HCT116 (cell line): ENCODE measurements at regions not wholly inside any gene's neighbourhood (a gene's known extent, or its start where the extent isn't known, plus 50 kb on each side); places are given as distances from the start of the nearest gene placed in this dataset.

ENCODE experiments used
- ATAC-seq: fragments of 200-7000 bp; cut with Tn5 transposase; 2 replicates; pipeline ENCODE4 v1.9.1; 2020; ENCODE audit warnings: mild to moderate bottlenecking, moderate library complexity
- BruUV-seq: library from RNA; stranded (reverse); fragments of 400-500 nt; replicated peaks from 2 replicates; lab custom pipeline; 2021; lab: Mats Ljungman, UMichigan
- CTCF ChIA-PET: fragments of 300-600 bp; sonication (Branson Sonifier 250); formaldehyde crosslinking; loops from one replicate; lab custom pipeline; 2021; ENCODE audit warnings: antibody characterized with exemption; lab: Charles Lee
- POLR2A ChIA-PET: fragments of 300-600, 350-600 bp; sonication (Branson Sonifier 250); formaldehyde crosslinking; loops from one replicate; lab custom pipeline; 2021; ENCODE audit warnings: antibody characterized with exemption; lab: Charles Lee
- RAD21 ChIA-PET, 2 experiments: fragments of 300-600 bp; sonication (Branson Sonifier 250); formaldehyde crosslinking; loops; one replicate each; lab custom pipeline; 2023; ENCODE audit warnings: low total read pairs in 2 of 2; ENCODE audit not compliant: uncharacterized antibody in 2 of 2, unreplicated experiment in 2 of 2, low non-redundant PET in 1 of 2; lab: Charles Lee
- DNase-seq: peaks from one replicate; pipeline ENCODE4 v3.0.0-alpha.2; 2010; ENCODE audit warnings: low read depth, low spot score
- H2AFZ ChIP-seq: fragments of 200-600 bp; shearing (Covaris generic), sonication (generic); 2 replicates; pipeline ENCODE4 v1.6.1; 2017; ENCODE audit warnings: low read depth, mixed run types, mixed read lengths, antibody characterized with exemption, low read length; ENCODE audit not compliant: poor library complexity, severe bottlenecking
- H3K27ac ChIP-seq: 2 replicates; pipeline ENCODE4 v1.5.1; 2012; ENCODE audit warnings: low read depth, low read length
- H3K27me3 ChIP-seq: fragments of 200-600 bp; sonication (generic); 2 replicates; pipeline ENCODE4 v1.6.1; 2016; ENCODE audit warnings: mixed run types, low read length, mixed read lengths; ENCODE audit not compliant: insufficient read depth
- H3K36me3 ChIP-seq, 2 experiments: fragments of 200-500 bp in 1 of 2; fragments of 200-600 bp in 1 of 2; sonication (Bioruptor generic) in 1 of 2; sonication (generic) in 1 of 2; 2 replicates each; pipeline versions ENCODE4 v1.5.1 to v1.6.1; 2014 to 2016; ENCODE audit warnings: low read length in 2 of 2, inconsistent platforms in 1 of 2, mixed read lengths in 1 of 2, mixed run types in 1 of 2; ENCODE audit not compliant: insufficient read depth in 2 of 2, control insufficient read depth in 1 of 2
- H3K4me1 ChIP-seq, 2 experiments: fragments of 200-600 bp in 1 of 2; sonication (generic) in 1 of 2; 2 replicates each; pipeline versions ENCODE4 v1.5.1 to v1.6.1; 2012 to 2017; ENCODE audit warnings: low read length in 2 of 2, inconsistent platforms in 1 of 2, mild to moderate bottlenecking in 1 of 2, mixed read lengths in 1 of 2, mixed run types in 1 of 2, moderate library complexity in 1 of 2; ENCODE audit not compliant: insufficient read depth in 2 of 2, control insufficient read depth in 1 of 2
- H3K4me2 ChIP-seq: fragments of 200-600 bp; sonication (generic); 2 replicates; pipeline ENCODE4 v1.6.1; 2017; ENCODE audit warnings: mixed run types, low read length, mixed read lengths
- H3K4me3 ChIP-seq, 2 experiments: fragments of 200-600 bp in 1 of 2; sonication (generic) in 1 of 2; replicated peaks in 1 of 2; 2 replicates each; pipeline ENCODE4 v1.5.1; 2011 to 2016; ENCODE audit warnings: low read length in 2 of 2, control low read depth in 1 of 2, low read depth in 1 of 2, mild to moderate bottlenecking in 1 of 2, mixed read lengths in 1 of 2, mixed run types in 1 of 2
- H3K79me2 ChIP-seq: fragments of 200-600 bp; sonication (generic); 2 replicates; pipeline ENCODE4 v1.6.1; 2017; ENCODE audit warnings: mild to moderate bottlenecking, mixed run types, low read length, moderate library complexity, mixed read lengths; ENCODE audit not compliant: insufficient read depth
- H3K9ac ChIP-seq: fragments of 200-600 bp; sonication (generic); 2 replicates; pipeline ENCODE4 v1.6.1; 2016; ENCODE audit warnings: low read length, mixed read lengths
- H3K9me2 ChIP-seq: fragments of 200-600 bp; sonication (generic), shearing (Covaris generic); 2 replicates; pipeline ENCODE4 v1.6.1; 2017; ENCODE audit warnings: mixed run types, mild to moderate bottlenecking, moderate library complexity; ENCODE audit not compliant: insufficient read depth
- H3K9me3 ChIP-seq, 2 experiments: fragments of 200-500 bp in 1 of 2; fragments of 200-600 bp in 1 of 2; sonication (Bioruptor generic) in 1 of 2; sonication (generic) in 1 of 2; 2 replicates each; pipeline ENCODE4 v1.6.1; 2014 to 2017; ENCODE audit warnings: low read length in 2 of 2, mixed read lengths in 2 of 2, inconsistent platforms in 1 of 2, low read depth in 1 of 2, mild to moderate bottlenecking in 1 of 2, mixed run types in 1 of 2, moderate library complexity in 1 of 2; ENCODE audit not compliant: control insufficient read depth in 1 of 2, insufficient read depth in 1 of 2
- H4K20me1 ChIP-seq: fragments of 200-600 bp; sonication (generic), shearing (Covaris generic); 2 replicates; pipeline ENCODE4 v1.6.1; 2017; ENCODE audit warnings: mixed run types, mild to moderate bottlenecking, moderate library complexity; ENCODE audit not compliant: insufficient read depth
- CEBPB ChIP-seq: IDR thresholded peaks from 2 replicates; pipeline ENCODE4 v1.6.1; 2012; ENCODE audit warnings: low read depth
- CTCF ChIP-seq, 3 experiments: fragments of 200-600 bp in 1 of 3; sonication (generic) in 1 of 3; IDR thresholded peaks in 2 of 3; conservative IDR thresholded peaks in 1 of 3; 2 replicates each; pipeline ENCODE4 v1.5.1; 2012 to 2017; ENCODE audit warnings: low read depth in 2 of 3, low read length in 2 of 3, antibody characterized with exemption in 1 of 3, borderline replicate concordance in 1 of 3, control low read depth in 1 of 3, mild to moderate bottlenecking in 1 of 3, mixed read lengths in 1 of 3, mixed run types in 1 of 3, moderate library complexity in 1 of 3; ENCODE audit not compliant: insufficient read depth in 1 of 3
- EGR1 ChIP-seq: IDR thresholded peaks from 2 replicates; pipeline ENCODE4 v1.6.1; 2012; ENCODE audit warnings: low read depth
- ELF1 ChIP-seq: IDR thresholded peaks from 2 replicates; pipeline ENCODE4 v1.6.1; 2012; ENCODE audit warnings: low read depth, borderline replicate concordance
- EZH2phosphoT487 ChIP-seq: fragments of 200-600 bp; IDR thresholded peaks from 2 replicates; pipeline ENCODE4 v1.6.1; 2018; ENCODE audit warnings: antibody characterized with exemption, borderline replicate concordance
- FOSL1 ChIP-seq: IDR thresholded peaks from 2 replicates; pipeline ENCODE4 v1.6.1; 2012; ENCODE audit warnings: low read depth
- JUND ChIP-seq: IDR thresholded peaks from 2 replicates; pipeline ENCODE4 v1.6.1; 2012
- POLR2A ChIP-seq: IDR thresholded peaks from 2 replicates; pipeline ENCODE4 v1.7.0; 2011; ENCODE audit warnings: borderline replicate concordance; ENCODE audit not compliant: insufficient read depth, insufficient read length; ENCODE audit errors: extremely low read depth
- RAD21 ChIP-seq: IDR thresholded peaks from 2 replicates; pipeline ENCODE4 v1.6.1; 2012; ENCODE audit warnings: low read depth, mild to moderate bottlenecking
- SIN3A ChIP-seq: IDR thresholded peaks from 2 replicates; pipeline ENCODE4 v1.6.1; 2012; ENCODE audit warnings: low read depth
- SP1 ChIP-seq: IDR thresholded peaks from 2 replicates; pipeline ENCODE4 v1.6.1; 2012; ENCODE audit warnings: low read depth
- SRF ChIP-seq: IDR thresholded peaks from 2 replicates; pipeline ENCODE4 v1.6.1; 2012; ENCODE audit warnings: low read depth
- TCF7L2 ChIP-seq: IDR thresholded peaks from 2 replicates; pipeline ENCODE4 v1.7.0; 2011; ENCODE audit warnings: borderline replicate concordance, inconsistent platforms; ENCODE audit not compliant: insufficient read depth, insufficient read length; ENCODE audit errors: extremely low read depth
- ZFX ChIP-seq: fragments of 450-650 bp; IDR thresholded peaks from 2 replicates; pipeline ENCODE4 v1.6.1; 2017
- ZNF274 ChIP-seq: fragments of 200-500 bp; sonication (Bioruptor generic); IDR thresholded peaks from 2 replicates; pipeline ENCODE4 v1.6.1; 2014; ENCODE audit warnings: mild to moderate bottlenecking, low read depth, low read length, inconsistent platforms
- intact Hi-C: fragments of 100-400 bp; cut with micrococcal nuclease; formaldehyde crosslinking; loops from 2 replicates; pipeline ENCODE4 v1.10.0; 2022
- TF ChIP-seq, protein P1 (sequence below): IDR thresholded peaks from 2 replicates; pipeline ENCODE4 v1.6.1; 2011; ENCODE audit warnings: mild to moderate bottlenecking, low read length, moderate library complexity; ENCODE audit not compliant: insufficient replicate concordance; ENCODE audit errors: extremely low read depth
- TF ChIP-seq, protein P2 (sequence below): IDR thresholded peaks from 2 replicates; pipeline ENCODE4 v1.6.1; 2012
- TF ChIP-seq, protein P3 (sequence below): IDR thresholded peaks from 2 replicates; pipeline ENCODE4 v1.6.1; 2012
- TF ChIP-seq, protein P4 (sequence below): IDR thresholded peaks from 2 replicates; pipeline ENCODE4 v1.6.1; 2012; ENCODE audit warnings: low read depth

- no TSS peak for BruUV-seq
- intact Hi-C loops, result no loop called here
- H3K4me1 ChIP-seq, result no peaks in the 10 kb centered on the region
- no peak for TF ChIP-seq SP1
- TF ChIP-seq, protein P1, sequence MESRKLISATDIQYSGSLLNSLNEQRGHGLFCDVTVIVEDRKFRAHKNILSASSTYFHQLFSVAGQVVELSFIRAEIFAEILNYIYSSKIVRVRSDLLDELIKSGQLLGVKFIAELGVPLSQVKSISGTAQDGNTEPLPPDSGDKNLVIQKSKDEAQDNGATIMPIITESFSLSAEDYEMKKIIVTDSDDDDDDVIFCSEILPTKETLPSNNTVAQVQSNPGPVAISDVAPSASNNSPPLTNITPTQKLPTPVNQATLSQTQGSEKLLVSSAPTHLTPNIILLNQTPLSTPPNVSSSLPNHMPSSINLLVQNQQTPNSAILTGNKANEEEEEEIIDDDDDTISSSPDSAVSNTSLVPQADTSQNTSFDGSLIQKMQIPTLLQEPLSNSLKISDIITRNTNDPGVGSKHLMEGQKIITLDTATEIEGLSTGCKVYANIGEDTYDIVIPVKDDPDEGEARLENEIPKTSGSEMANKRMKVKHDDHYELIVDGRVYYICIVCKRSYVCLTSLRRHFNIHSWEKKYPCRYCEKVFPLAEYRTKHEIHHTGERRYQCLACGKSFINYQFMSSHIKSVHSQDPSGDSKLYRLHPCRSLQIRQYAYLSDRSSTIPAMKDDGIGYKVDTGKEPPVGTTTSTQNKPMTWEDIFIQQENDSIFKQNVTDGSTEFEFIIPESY, result no peak
- no peak for TF ChIP-seq RAD21
- TF ChIP-seq JUND, result no peak
- TF ChIP-seq SRF, result no peak
- TF ChIP-seq TCF7L2, result no peak
- TF ChIP-seq, protein P2, sequence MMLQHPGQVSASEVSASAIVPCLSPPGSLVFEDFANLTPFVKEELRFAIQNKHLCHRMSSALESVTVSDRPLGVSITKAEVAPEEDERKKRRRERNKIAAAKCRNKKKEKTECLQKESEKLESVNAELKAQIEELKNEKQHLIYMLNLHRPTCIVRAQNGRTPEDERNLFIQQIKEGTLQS, result no peak
- TF ChIP-seq FOSL1, result no peak
- no peak for TF ChIP-seq SIN3A
- TF ChIP-seq POLR2A, result no peak
- TF ChIP-seq, protein P3, sequence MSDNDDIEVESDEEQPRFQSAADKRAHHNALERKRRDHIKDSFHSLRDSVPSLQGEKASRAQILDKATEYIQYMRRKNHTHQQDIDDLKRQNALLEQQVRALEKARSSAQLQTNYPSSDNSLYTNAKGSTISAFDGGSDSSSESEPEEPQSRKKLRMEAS, result no peak
- TF ChIP-seq ELF1, result no peak
- no peak for TF ChIP-seq ZFX
- TF ChIP-seq CTCF (IDR thresholded peaks at IDR 0.05 in 2 of 3, conservative IDR thresholded peaks at IDR 0.05 in 1 of 3; ENCODE audit: borderline replicate concordance in 1 of 3, insufficient read depth in 1 of 3, low read depth in 2 of 3, low read length in 2 of 3), result no peak
- TF ChIP-seq, protein P4, sequence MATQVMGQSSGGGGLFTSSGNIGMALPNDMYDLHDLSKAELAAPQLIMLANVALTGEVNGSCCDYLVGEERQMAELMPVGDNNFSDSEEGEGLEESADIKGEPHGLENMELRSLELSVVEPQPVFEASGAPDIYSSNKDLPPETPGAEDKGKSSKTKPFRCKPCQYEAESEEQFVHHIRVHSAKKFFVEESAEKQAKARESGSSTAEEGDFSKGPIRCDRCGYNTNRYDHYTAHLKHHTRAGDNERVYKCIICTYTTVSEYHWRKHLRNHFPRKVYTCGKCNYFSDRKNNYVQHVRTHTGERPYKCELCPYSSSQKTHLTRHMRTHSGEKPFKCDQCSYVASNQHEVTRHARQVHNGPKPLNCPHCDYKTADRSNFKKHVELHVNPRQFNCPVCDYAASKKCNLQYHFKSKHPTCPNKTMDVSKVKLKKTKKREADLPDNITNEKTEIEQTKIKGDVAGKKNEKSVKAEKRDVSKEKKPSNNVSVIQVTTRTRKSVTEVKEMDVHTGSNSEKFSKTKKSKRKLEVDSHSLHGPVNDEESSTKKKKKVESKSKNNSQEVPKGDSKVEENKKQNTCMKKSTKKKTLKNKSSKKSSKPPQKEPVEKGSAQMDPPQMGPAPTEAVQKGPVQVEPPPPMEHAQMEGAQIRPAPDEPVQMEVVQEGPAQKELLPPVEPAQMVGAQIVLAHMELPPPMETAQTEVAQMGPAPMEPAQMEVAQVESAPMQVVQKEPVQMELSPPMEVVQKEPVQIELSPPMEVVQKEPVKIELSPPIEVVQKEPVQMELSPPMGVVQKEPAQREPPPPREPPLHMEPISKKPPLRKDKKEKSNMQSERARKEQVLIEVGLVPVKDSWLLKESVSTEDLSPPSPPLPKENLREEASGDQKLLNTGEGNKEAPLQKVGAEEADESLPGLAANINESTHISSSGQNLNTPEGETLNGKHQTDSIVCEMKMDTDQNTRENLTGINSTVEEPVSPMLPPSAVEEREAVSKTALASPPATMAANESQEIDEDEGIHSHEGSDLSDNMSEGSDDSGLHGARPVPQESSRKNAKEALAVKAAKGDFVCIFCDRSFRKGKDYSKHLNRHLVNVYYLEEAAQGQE, result no peak
- TF ChIP-seq EGR1, result no peak
- no peak for TF ChIP-seq EZH2phosphoT487
- no peak for TF ChIP-seq CEBPB
- TF ChIP-seq ZNF274, result no peak
- DNase-seq (no peak), ATAC-seq (no peak)
- H3K9me2 ChIP-seq, result no peaks in the 10 kb centered on the region
- H3K36me3 ChIP-seq, result no peaks in the 10 kb centered on the region
- ChIA-PET CTCF (no interaction called here), RAD21 (no interaction called here), POLR2A (no interaction called here)
- peaks cover 3 to 32% of the 10 kb centered on the region in 2 experiments; a peak in 2 of 4 replicates for H3K9me3 ChIP-seq
- H3K27me3 ChIP-seq, result no peaks in the 10 kb centered on the region
- H3K9ac ChIP-seq, result no peak overlapping the region
- H3K79me2 ChIP-seq, result no peaks in the 10 kb centered on the region
- H3K4me2 ChIP-seq, result no peak overlapping the region
- no peak overlapping the region for H3K4me3 ChIP-seq
- no peak overlapping the region for H3K27ac ChIP-seq
- H2AFZ ChIP-seq, result no peak overlapping the region
- no peaks in the 10 kb centered on the region for H4K20me1 ChIP-seq
Measured at GRCh38 chr5:30156156-30156555, 1037.3 kb upstream of the CDH6 start.
